SK-N-MC (cell line): ENCODE measurements at regions not wholly inside any gene's neighbourhood (a gene's known extent, or its start where the extent isn't known, plus 50 kb on each side); places are given as distances from the start of the nearest gene placed in this dataset.

Experiments used
- EZH2 ChIP-seq: fragments of 200-600 bp; sonication (generic); IDR thresholded peaks from one replicate; pipeline ENCODE4 v1.6.1; 2017; ENCODE audit warnings: antibody characterized with exemption
- POLR2AphosphoS5 ChIP-seq: IDR thresholded peaks from 2 replicates; pipeline ENCODE4 v1.6.1; 2012; ENCODE audit warnings: mild to moderate bottlenecking, low read depth, low read length, borderline replicate concordance

DNA sequence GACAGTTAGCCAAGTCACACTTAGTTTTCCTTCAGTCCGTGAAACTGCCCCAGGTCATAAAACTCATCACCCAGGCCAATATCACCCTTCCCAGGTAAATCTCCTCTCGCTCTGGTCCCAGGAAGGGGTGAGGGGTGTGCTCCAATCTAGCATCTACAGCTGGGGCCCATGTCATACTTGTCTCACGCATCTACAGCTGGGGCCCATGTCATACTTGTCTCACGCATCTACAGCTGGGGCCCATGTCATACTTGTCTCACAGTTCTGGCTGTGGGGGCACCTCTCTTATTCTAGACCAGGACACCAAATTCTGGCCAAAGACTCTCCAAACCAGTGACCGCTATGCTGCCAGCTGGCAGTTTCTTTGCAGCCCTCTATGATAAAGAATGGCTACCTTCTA is 123.3 kb upstream of the DLGAP1 start:
- TF ChIP-seq POLR2AphosphoS5: no peak
- TF ChIP-seq EZH2: no peak
